Middle frontal gyrus (tissue), 1 donor: ENCODE measurements at regions not wholly inside any gene's neighbourhood (a gene's known extent, or its start where the extent isn't known, plus 50 kb on each side); places are given as distances from the start of the nearest gene placed in this dataset.
"Not testable (repeated sequence)": the region's sequence is repeated elsewhere in the genome, so short reads cannot be mapped to it uniquely, and the experiment has no call there.

Experiments
- DNase-seq: peaks from one replicate; pipeline ENCODE4 v3.0.0-alpha.2; 2015; ENCODE audit warnings: low spot score; ENCODE audit errors: extremely low spot score

GRCh38 chr10:8375137-8375536 lies 320.6 kb downstream of the GATA3 start:
- DNase-seq = no peak

- no peak for DNase-seq
Measured at GRCh38 chr10:8378198-8378983, 323.9 kb downstream of the GATA3 start.

- DNase-seq = no peak
Measured at GRCh38 chr10:8379906-8380832, 325.7 kb downstream of the GATA3 start.

- DNase-seq = no peak
Measured at GRCh38 chr10:8380833-8381496, 326.5 kb downstream of the GATA3 start.

GRCh38 chr10:8386781-8387180 lies 332.3 kb downstream of the GATA3 start:
- no peak for DNase-seq

DNA sequence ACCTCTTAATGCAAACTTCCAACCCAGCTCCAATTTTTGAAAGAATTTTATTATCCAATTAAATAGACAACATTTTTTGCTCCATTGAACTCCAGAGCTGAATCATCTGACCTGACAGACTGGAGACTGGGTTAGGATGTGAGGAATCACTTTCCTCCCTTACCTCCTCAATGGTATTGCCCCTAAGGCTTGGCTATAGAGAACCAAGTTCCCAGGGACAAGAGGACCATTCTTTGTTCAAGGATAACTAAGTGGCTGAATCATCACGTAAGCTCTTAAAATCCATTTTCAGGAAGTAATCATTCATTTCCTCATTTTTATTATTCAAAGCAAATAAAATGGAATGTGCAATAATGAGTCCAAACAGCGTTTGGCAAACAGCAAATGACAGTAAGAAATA lies 335.1 kb downstream of the GATA3 start:
- DNase-seq = no peak

- no peak for DNase-seq
Measured at GRCh38 chr10:8392216-8392615, 337.7 kb downstream of the GATA3 start.

DNA sequence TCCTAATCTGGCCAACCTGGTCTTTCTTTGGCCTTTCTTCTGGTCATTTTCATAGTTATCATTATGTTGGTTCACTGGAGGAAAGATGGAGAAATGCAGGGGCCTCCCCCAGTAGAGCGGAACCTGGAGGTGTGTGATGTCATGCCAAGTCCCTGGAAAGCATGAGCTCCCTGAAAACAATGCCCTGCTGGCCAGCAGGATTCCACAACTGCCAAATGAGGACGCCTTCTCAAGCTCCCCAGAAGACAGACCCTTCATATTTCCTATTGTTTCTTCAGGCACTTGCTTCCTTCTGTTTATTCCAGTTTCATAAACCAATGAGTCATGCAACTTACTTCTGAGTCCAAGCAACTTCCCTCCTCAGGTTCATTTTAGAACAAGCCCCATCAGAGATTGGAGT lies 339.0 kb downstream of the GATA3 start:
- DNase-seq = no peak

GRCh38 chr10:8396675-8397074 lies 342.2 kb downstream of the GATA3 start:
- DNase-seq = no peak

- DNase-seq = no peak
Measured at GRCh38 chr10:8398771-8399170, 344.3 kb downstream of the GATA3 start.

GRCh38 chr10:8400151-8400550 lies 345.7 kb downstream of the GATA3 start:
- no peak for DNase-seq

GRCh38 chr10:8400892-8401291 lies 346.4 kb downstream of the GATA3 start:
- DNase-seq = no peak

- no peak for DNase-seq
Measured at GRCh38 chr10:8401531-8401930, 347.0 kb downstream of the GATA3 start.

GRCh38 chr10:8402576-8402975 lies 348.1 kb downstream of the GATA3 start:
- no peak for DNase-seq

GRCh38 chr10:8403711-8404371 lies 349.4 kb downstream of the GATA3 start:
- no peak for DNase-seq

GRCh38 chr10:8404721-8405120 lies 350.2 kb downstream of the GATA3 start:
- DNase-seq = no peak

DNA sequence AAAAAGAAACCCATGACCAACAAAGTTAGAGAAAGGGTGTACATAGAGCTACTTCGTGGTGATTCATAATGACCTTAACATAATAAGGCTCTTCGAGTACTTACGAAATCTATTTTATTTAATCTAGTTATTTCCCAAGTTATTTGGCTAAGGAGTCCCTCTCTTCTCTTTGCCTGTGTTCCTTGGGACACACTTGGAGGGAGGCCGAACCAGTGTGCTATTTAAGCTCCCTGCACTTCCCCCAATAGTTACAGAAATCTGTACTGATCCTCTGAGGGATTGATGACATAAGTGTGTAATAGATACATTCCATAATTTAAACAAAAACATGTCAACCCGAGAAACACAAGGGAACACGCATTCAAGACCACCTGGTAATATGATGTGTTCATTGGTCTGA lies 351.1 kb downstream of the GATA3 start:
- DNase-seq = no peak

GRCh38 chr10:8407501-8408021 lies 353.1 kb downstream of the GATA3 start:
- DNase-seq = no peak

GRCh38 chr10:8410506-8410905 lies 356.0 kb downstream of the GATA3 start:
- no peak for DNase-seq

- no peak for DNase-seq
Measured at GRCh38 chr10:8412541-8412940, 358.1 kb downstream of the GATA3 start.

DNA sequence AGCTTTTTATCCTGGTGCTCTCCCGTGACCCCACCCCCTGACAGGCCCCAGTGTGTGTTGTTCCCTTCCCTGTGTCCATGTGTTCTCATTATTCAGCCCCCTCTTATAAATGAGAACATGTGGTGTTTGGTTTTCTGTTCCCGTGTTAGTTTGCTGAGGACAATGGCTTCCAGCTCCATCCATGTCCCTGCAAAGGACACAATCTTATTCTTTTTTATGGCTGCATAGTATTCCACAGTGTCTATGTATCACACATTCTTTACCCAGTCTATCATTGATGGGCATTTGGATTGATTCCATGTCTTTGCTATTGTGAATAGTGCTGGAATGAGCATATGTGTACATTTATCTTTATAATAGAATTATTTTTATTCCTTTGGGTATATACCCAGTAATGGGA lies 360.5 kb downstream of the GATA3 start:
- DNase-seq = not testable (repeated sequence)
